ENCODE measurements at regions not wholly inside any gene's neighbourhood (a gene's known extent, or its start where the extent isn't known, plus 50 kb on each side); places are given as distances from the start of the nearest gene placed in this dataset.

GRCh38 chr3:84439476-84439875 is 519.3 kb upstream of the CADM2 start:
- in situ Hi-C loops (cut with MboI; ENCODE audit: low sequenced_read_pairs, unreplicated experiment) = no loop called here
- no peak for DNase-seq (ENCODE audit: low spot score)
- TF ChIP-seq, protein P1, sequence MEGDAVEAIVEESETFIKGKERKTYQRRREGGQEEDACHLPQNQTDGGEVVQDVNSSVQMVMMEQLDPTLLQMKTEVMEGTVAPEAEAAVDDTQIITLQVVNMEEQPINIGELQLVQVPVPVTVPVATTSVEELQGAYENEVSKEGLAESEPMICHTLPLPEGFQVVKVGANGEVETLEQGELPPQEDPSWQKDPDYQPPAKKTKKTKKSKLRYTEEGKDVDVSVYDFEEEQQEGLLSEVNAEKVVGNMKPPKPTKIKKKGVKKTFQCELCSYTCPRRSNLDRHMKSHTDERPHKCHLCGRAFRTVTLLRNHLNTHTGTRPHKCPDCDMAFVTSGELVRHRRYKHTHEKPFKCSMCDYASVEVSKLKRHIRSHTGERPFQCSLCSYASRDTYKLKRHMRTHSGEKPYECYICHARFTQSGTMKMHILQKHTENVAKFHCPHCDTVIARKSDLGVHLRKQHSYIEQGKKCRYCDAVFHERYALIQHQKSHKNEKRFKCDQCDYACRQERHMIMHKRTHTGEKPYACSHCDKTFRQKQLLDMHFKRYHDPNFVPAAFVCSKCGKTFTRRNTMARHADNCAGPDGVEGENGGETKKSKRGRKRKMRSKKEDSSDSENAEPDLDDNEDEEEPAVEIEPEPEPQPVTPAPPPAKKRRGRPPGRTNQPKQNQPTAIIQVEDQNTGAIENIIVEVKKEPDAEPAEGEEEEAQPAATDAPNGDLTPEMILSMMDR (IDR thresholded peaks at IDR 0.05; ENCODE audit: borderline replicate concordance, control extremely low read depth, extremely low read depth, insufficient read depth, missing control alignments) = no peak

DNA sequence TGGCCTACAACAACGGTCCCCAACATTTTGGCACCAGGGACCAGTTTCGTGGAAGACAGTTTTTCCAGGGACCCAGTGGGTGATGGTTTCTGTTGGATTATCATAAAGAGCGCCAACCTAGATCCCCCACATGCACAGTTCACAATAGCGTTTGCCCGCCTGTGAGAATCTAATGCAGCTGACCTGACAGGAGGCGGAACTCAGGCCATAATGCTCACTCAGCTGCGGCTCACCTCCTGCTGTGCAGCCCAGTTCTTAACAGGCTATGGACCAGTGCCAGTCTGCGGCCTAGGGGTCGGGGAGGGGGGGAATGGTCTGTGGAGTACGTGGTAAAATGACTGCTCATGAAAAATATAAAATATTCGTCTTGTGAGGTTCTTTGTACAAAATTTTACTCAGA is 518.5 kb upstream of the CADM2 start:
- in situ Hi-C loops (cut with MboI; ENCODE audit: low sequenced_read_pairs, unreplicated experiment) = no loop called here
- no peak for DNase-seq (ENCODE audit: low spot score)
- TF ChIP-seq, protein P1 (IDR thresholded peaks at IDR 0.05; ENCODE audit: borderline replicate concordance, control extremely low read depth, extremely low read depth, insufficient read depth, missing control alignments) = no peak

DNA sequence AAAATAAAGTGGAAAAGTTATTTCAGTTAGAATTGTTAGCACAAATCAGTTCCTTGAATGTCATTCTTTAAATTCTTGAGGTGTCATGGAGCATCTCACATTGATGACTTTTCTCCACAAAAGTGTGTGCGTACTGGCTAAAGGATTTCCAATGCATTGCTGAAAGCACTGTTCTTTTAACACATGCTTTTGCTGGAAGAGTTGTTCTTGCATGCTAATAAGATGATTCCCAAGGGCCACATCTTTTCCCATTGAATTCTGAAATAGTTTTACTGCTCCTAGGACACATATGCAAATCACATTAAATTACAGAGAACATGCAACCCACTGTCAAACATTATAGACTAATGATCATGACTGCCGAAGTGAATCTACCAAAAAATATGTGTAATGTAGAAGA is 516.3 kb upstream of the CADM2 start:
- in situ Hi-C loops (cut with MboI; ENCODE audit: low sequenced_read_pairs, unreplicated experiment) = no loop called here
- no peak for DNase-seq (ENCODE audit: low spot score)
- TF ChIP-seq, protein P1 (IDR thresholded peaks at IDR 0.05; ENCODE audit: borderline replicate concordance, control extremely low read depth, extremely low read depth, insufficient read depth, missing control alignments) = no peak

DNA sequence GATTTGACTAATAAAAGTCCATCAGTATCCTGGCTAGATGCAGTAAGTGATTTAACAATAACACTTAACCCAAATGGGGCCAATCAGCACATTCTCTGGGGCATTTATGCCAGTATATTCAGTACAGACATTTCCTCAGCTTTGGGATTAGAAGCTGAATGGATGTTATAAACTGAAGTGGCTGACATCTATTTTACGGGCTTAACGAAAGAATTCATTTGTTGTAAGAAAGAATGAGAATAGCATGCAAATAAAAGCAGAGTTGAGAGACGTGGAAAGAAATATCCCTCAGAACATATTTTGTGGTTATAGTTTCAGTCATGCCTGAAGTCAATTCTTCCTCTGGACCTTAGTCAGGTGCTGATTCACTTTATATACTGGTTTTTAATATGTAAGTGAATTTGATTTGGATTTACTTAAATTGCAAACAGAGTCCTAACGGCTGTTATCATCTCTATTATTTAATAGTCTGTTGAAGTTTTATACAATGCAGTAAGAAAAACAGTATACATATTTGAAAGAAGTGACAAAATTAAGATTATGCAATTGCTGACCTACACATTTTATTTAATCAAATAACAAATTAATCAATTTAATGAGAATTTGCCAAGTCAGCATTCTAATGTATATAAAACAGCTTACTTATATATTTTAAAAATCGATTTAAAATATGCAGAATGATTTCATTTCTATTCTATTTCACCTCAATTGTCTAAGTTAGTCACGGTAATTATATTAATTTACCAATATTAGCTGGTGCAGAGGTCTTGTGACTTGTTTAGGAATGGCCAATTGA is 513.9 kb upstream of the CADM2 start:
- no peak for DNase-seq (ENCODE audit: low spot score)
- in situ Hi-C loops (cut with MboI; ENCODE audit: low sequenced_read_pairs, unreplicated experiment) = no loop called here
- TF ChIP-seq, protein P1 (IDR thresholded peaks at IDR 0.05; ENCODE audit: borderline replicate concordance, control extremely low read depth, extremely low read depth, insufficient read depth, missing control alignments) = no peak

DNA sequence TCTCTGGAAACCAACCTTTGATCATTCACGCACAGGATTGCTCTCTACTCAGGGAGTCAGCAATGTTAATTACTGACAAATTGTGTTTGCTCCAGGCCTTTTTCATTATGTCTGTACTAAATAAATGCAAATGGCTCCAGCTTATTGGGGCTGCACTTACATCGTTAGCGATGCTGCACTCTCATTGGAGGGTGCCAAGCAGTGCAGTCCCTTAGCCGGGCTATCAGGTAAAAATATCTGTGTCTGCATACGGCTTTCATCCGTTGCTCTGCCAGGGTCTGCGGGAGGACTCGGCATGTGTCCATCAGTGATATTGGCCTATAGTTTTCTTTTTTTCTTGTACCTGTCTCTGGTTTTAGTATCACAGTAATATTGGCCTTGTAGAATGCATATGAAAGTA is 471.5 kb upstream of the CADM2 start:
- in situ Hi-C loops (cut with MboI; ENCODE audit: low sequenced_read_pairs, unreplicated experiment) = no loop called here
- no peak for DNase-seq (ENCODE audit: low spot score)
- TF ChIP-seq, protein P1 (IDR thresholded peaks at IDR 0.05; ENCODE audit: borderline replicate concordance, control extremely low read depth, extremely low read depth, insufficient read depth, missing control alignments) = no peak

- in situ Hi-C loops (cut with MboI; ENCODE audit: low sequenced_read_pairs, unreplicated experiment) = no loop called here
- DNase-seq (ENCODE audit: low spot score) = no peak
- TF ChIP-seq, protein P1 (IDR thresholded peaks at IDR 0.05; ENCODE audit: borderline replicate concordance, control extremely low read depth, extremely low read depth, insufficient read depth, missing control alignments) = no peak
Measured at GRCh38 chr3:84504761-84505160, 454.0 kb upstream of the CADM2 start.
